ENCODE measurements at regions not wholly inside any gene's neighbourhood (a gene's known extent, or its start where the extent isn't known, plus 50 kb on each side); places are given as distances from the start of the nearest gene placed in this dataset.

- TF ChIP-seq E2F2 (CRISPR knock-in tag; IDR thresholded peaks at IDR 0.05; ENCODE audit: borderline replicate concordance): no peak
- no peak for TF ChIP-seq RARG (CRISPR knock-in tag; IDR thresholded peaks at IDR 0.05; ENCODE audit: low read depth)
- no peak for TF ChIP-seq SMAD1 (CRISPR knock-in tag; IDR thresholded peaks at IDR 0.05; ENCODE audit: borderline replicate concordance, low read depth)
- TF ChIP-seq ZNF263 (CRISPR knock-in tag; IDR thresholded peaks at IDR 0.05): no peak
- TF ChIP-seq SALL2 (CRISPR knock-in tag; IDR thresholded peaks at IDR 0.05): no peak
- no peak for TF ChIP-seq ZNF749 (CRISPR knock-in tag; IDR thresholded peaks at IDR 0.05; ENCODE audit: borderline replicate concordance)
- TF ChIP-seq PRDM15 (CRISPR knock-in tag; IDR thresholded peaks at IDR 0.05): 0 out of 2 replicates have a peak, but pooled peaks have one; percentile 30
- no peak for TF ChIP-seq ZNF232 (CRISPR knock-in tag; IDR thresholded peaks at IDR 0.05; ENCODE audit: borderline replicate concordance)
- no peak for TF ChIP-seq PAX8 (CRISPR knock-in tag; IDR thresholded peaks at IDR 0.05; ENCODE audit: borderline replicate concordance)
- TF ChIP-seq HNRNPL (IDR thresholded peaks at IDR 0.05; ENCODE audit: low read depth, low read length): 0 out of 2 replicates have a peak, but pooled peaks have one; percentile 37
- no peak for TF ChIP-seq SPEN (CRISPR knock-in tag; IDR thresholded peaks at IDR 0.05; ENCODE audit: low read depth)
- TF ChIP-seq PRMT3 (CRISPR knock-in tag; IDR thresholded peaks at IDR 0.05; ENCODE audit: borderline replicate concordance, low read depth): no peak
- peak; percentile 62; the same call in 1 of the 2 replicates for TF ChIP-seq RFX1 (IDR thresholded peaks at IDR 0.05)
- no peak for TF ChIP-seq AHR (CRISPR knock-in tag; IDR thresholded peaks at IDR 0.05)
- TF ChIP-seq ZNF432 (CRISPR knock-in tag; IDR thresholded peaks at IDR 0.05; ENCODE audit: borderline replicate concordance): no peak
- no peak for TF ChIP-seq ZNF207 (IDR thresholded peaks at IDR 0.05; ENCODE audit: borderline replicate concordance)
- TF ChIP-seq TAF1 (CRISPR knock-in tag; IDR thresholded peaks at IDR 0.05): no peak
- no peak for TF ChIP-seq ZBTB26 (CRISPR knock-in tag; IDR thresholded peaks at IDR 0.05; ENCODE audit: borderline replicate concordance)
- no peak for TF ChIP-seq THRA (CRISPR knock-in tag; IDR thresholded peaks at IDR 0.05; ENCODE audit: borderline replicate concordance)
- no peak for TF ChIP-seq EP300 (IDR thresholded peaks at IDR 0.05; ENCODE audit: low read depth in 2 of 2, low read length in 2 of 2)
- no peak for TF ChIP-seq EP300 (CRISPR knock-in tag; IDR thresholded peaks at IDR 0.05; ENCODE audit: borderline replicate concordance)
Measured at GRCh38 chr22:48369789-48370507, 1457.7 kb downstream of the BRD1 start (continued).

All from HepG2 (cell line).